Esophagus squamous epithelium (tissue), 4 donors: ENCODE measurements at regions not wholly inside any gene's neighbourhood (a gene's known extent, or its start where the extent isn't known, plus 50 kb on each side); places are given as distances from the start of the nearest gene placed in this dataset.

Experiments
- POLR2A ChIP-seq, 4 donors: fragments of 450-650 bp; IDR thresholded peaks; one replicate each; pipeline ENCODE4 v1.6.1; 2017; ENCODE audit warnings: antibody characterized with exemption in 4 of 4, mild to moderate bottlenecking in 4 of 4, moderate library complexity in 3 of 4
- TF ChIP-seq, protein P1 (sequence below), 6 experiments: fragments of 450-650 bp in 4 of 6; fragments of 200-600 bp in 2 of 6; sonication (generic) in 2 of 6; IDR thresholded peaks; one replicate each; pipeline ENCODE4 v1.5.1; 2016 to 2019; ENCODE audit warnings: antibody characterized with exemption in 6 of 6, mild to moderate bottlenecking in 4 of 6, moderate library complexity in 4 of 6

DNA sequence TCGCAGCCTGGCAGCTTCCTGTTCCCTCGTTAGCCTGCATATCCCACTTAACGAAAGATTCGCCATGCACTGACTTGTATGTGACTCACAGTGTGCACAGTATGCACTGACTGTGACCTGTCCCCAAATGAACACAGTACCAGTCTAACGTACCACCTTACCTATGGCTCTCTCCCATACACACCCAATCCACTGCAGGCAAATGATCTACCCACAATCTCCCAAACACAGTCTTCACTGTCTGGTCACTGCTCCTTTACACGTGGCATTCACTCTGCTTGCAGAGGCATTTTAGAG is 163.5 kb upstream of the EEA1 start:
- TF ChIP-seq, protein P1, sequence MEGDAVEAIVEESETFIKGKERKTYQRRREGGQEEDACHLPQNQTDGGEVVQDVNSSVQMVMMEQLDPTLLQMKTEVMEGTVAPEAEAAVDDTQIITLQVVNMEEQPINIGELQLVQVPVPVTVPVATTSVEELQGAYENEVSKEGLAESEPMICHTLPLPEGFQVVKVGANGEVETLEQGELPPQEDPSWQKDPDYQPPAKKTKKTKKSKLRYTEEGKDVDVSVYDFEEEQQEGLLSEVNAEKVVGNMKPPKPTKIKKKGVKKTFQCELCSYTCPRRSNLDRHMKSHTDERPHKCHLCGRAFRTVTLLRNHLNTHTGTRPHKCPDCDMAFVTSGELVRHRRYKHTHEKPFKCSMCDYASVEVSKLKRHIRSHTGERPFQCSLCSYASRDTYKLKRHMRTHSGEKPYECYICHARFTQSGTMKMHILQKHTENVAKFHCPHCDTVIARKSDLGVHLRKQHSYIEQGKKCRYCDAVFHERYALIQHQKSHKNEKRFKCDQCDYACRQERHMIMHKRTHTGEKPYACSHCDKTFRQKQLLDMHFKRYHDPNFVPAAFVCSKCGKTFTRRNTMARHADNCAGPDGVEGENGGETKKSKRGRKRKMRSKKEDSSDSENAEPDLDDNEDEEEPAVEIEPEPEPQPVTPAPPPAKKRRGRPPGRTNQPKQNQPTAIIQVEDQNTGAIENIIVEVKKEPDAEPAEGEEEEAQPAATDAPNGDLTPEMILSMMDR (IDR thresholded peaks at IDR 0.05), result no peak
- TF ChIP-seq POLR2A (IDR thresholded peaks at IDR 0.05), result no peak
